CD4-positive, alpha-beta T cell (primary cell): ENCODE measurements at regions not wholly inside any gene's neighbourhood (a gene's known extent, or its start where the extent isn't known, plus 50 kb on each side); places are given as distances from the start of the nearest gene placed in this dataset.

ENCODE experiments used
- ATAC-seq: fragments of 200-7000 bp; cut with Tn5 transposase; one replicate; pipeline ENCODE4 v1.10.0; 2022; ENCODE audit warnings: mild to moderate bottlenecking; ENCODE audit not compliant: poor library complexity
- CTCF ChIA-PET: fragments of 350-600 bp; sonication (Branson Sonifier 250); formaldehyde crosslinking; loops from one replicate; lab custom pipeline; 2021; ENCODE audit warnings: antibody characterized with exemption, inconsistent platforms; lab: Charles Lee
- POLR2A ChIA-PET: fragments of 350-600 bp; sonication (Branson Sonifier 250); formaldehyde crosslinking; loops from one replicate; lab custom pipeline; 2021; ENCODE audit warnings: antibody characterized with exemption, inconsistent platforms; lab: Charles Lee
- DNase-seq, 14 experiments: peaks; one replicate each; pipeline ENCODE4 v3.0.0-alpha.2; 2013 to 2020; ENCODE audit warnings: mixed read lengths in 2 of 14
- H3K27ac ChIP-seq, 2 donors: one replicate each; pipeline versions ENCODE4 v1.5.1 to v1.7.0; 2013; ENCODE audit warnings: low read length in 2 of 2, low read depth in 1 of 2, mild to moderate bottlenecking in 1 of 2
- H3K27me3 ChIP-seq, 2 experiments: 1 replicate in 1 of 2; 2 replicates in 1 of 2; pipeline versions ENCODE4 v1.6.1 to v1.7.0; 2013; ENCODE audit warnings: low read length in 2 of 2, control low read depth in 1 of 2, mild to moderate bottlenecking in 1 of 2, moderate library complexity in 1 of 2; ENCODE audit not compliant: insufficient read depth in 2 of 2, control insufficient read depth in 1 of 2
- H3K36me3 ChIP-seq: one replicate; pipeline ENCODE4 v1.6.1; 2013; ENCODE audit warnings: low read length, control low read depth; ENCODE audit not compliant: insufficient read depth
- H3K4me1 ChIP-seq: one replicate; pipeline ENCODE4 v1.6.1; 2013; ENCODE audit warnings: low read length, control low read depth; ENCODE audit not compliant: insufficient read depth
- H3K4me3 ChIP-seq: one replicate; pipeline ENCODE4 v1.5.1; 2013; ENCODE audit warnings: mild to moderate bottlenecking, low read length, moderate library complexity
- H3K9me3 ChIP-seq, 2 experiments: 1 replicate in 1 of 2; 2 replicates in 1 of 2; pipeline versions ENCODE4 v1.6.1 to v1.7.0; 2013; ENCODE audit warnings: low read length in 2 of 2, mild to moderate bottlenecking in 2 of 2, control low read depth in 1 of 2, moderate library complexity in 1 of 2; ENCODE audit not compliant: control insufficient read depth in 1 of 2, insufficient read depth in 1 of 2
- H3K27ac Mint-ChIP-seq: one replicate; pipeline ENCODE4 v1.8.0; 2020; ENCODE audit warnings: mixed read lengths
- H3K27me3 Mint-ChIP-seq: one replicate; pipeline ENCODE4 v1.8.0; 2021; ENCODE audit warnings: mixed read lengths
- H3K36me3 Mint-ChIP-seq: one replicate; pipeline ENCODE4 v1.8.0; 2021; ENCODE audit warnings: low read depth, mixed read lengths
- H3K4me1 Mint-ChIP-seq: one replicate; pipeline ENCODE4 v1.8.0; 2021; ENCODE audit warnings: low read depth, mixed read lengths
- H3K4me3 Mint-ChIP-seq: one replicate; pipeline ENCODE4 v1.8.0; 2020; ENCODE audit warnings: mild to moderate bottlenecking, mixed read lengths
- H3K9me3 Mint-ChIP-seq: one replicate; pipeline ENCODE4 v1.8.0; 2020; ENCODE audit warnings: mixed read lengths
- intact Hi-C, 2 experiments: fragments of 100-400 bp; cut with DNase I in 1 of 2; cut with micrococcal nuclease in 1 of 2; formaldehyde crosslinking; loops; one replicate each; pipeline versions ENCODE4 v1.15.1 to v1.9.0; 2023 to 2025; cut with DNase I, micrococcal nuclease
- TF ChIP-seq, protein P1 (sequence below): fragments of 200-600 bp; IDR thresholded peaks from one replicate; pipeline ENCODE4 v1.8.0; 2022; ENCODE audit warnings: antibody characterized with exemption, mild to moderate bottlenecking

DNA sequence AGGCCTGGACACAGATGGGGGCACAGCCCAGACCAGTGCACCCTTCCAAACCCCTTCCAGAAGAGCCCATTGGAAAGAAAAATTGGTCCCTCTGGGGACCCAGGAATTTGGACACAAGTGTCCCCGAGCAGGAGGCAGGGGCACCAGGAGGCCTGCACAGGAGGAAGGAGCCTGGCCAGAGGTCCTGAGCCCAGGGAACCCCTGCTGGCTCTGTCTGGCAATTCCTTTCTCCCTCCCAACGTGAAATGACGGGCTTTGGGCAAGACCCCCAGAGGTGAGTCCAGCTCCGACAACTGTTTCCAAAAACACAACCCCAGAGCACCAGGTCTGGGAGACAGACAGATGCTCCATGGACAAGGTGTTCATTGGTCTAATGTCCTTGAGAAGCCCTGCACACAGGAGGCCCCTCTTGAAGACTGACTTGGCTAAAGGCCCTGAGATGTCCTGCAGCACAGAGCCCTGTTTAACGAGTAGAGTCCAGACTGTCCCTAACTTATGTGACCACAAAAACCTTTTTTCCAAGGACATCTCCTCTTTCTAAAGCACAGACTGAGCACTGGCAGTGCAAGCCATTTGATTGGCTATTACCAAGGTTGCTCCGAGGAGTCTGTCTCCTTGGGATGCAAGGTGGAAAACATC, 150.7 kb downstream of the OAT start:
- Mint-ChIP-seq H3K9me3 (peaks cover 10% of the 10 kb centered on the region), H3K27me3 (no peaks in the 10 kb centered on the region), H3K4me3 (no peak overlapping the region), H3K4me1 (no peaks in the 10 kb centered on the region), H3K27ac (no peak overlapping the region), H3K36me3 (no peaks in the 10 kb centered on the region)
- ChIA-PET POLR2A (no interaction called here), CTCF (no interaction called here)
- ATAC-seq = no peak
- H3K27ac ChIP-seq = no peak overlapping the region
- intact Hi-C loops = no loop called here
- H3K4me3 ChIP-seq = no peak overlapping the region
- no peaks in the 10 kb centered on the region for H3K36me3 ChIP-seq
- H3K4me1 ChIP-seq = no peaks in the 10 kb centered on the region
- TF ChIP-seq, protein P1, sequence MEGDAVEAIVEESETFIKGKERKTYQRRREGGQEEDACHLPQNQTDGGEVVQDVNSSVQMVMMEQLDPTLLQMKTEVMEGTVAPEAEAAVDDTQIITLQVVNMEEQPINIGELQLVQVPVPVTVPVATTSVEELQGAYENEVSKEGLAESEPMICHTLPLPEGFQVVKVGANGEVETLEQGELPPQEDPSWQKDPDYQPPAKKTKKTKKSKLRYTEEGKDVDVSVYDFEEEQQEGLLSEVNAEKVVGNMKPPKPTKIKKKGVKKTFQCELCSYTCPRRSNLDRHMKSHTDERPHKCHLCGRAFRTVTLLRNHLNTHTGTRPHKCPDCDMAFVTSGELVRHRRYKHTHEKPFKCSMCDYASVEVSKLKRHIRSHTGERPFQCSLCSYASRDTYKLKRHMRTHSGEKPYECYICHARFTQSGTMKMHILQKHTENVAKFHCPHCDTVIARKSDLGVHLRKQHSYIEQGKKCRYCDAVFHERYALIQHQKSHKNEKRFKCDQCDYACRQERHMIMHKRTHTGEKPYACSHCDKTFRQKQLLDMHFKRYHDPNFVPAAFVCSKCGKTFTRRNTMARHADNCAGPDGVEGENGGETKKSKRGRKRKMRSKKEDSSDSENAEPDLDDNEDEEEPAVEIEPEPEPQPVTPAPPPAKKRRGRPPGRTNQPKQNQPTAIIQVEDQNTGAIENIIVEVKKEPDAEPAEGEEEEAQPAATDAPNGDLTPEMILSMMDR = no peak
- no peaks in the 10 kb centered on the region for H3K27me3 ChIP-seq
- peaks cover 11 to 12% of the 10 kb centered on the region in 2 experiments for H3K9me3 ChIP-seq
- DNase-seq = no peak

DNA sequence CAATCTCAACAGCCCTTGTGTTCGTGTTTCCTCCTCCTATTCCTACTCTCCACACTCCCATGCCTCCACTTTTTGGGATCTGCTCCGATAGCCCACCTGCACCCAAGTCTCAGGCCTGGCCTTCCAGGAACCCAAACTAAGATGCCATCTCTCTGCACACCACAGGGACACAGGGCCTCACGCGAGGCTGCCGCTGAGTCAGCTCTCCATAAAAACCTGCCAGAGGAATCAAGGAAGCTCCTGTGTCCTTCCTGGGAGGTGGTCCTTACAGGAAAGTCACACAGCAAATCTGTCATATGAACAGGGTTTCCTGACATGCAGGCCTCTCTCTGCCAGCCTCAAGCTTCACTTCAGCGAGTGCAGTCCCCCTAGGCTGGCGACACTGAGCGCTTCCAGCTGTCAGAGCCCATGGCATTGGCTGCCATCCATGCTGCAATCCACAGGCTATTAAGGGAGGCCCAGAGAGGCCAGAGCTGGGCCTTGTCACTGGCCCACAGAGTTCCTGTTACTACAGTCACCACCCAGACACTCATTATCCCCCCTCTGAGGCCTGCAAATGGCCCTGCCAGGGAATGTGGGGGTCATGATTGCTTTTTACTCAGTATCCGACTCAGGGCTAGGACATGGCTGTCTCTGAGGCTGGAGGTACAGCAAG, 151.4 kb downstream of the OAT start:
- intact Hi-C loops = no loop called here
- Mint-ChIP-seq H3K4me3 (no peak overlapping the region), H3K27ac (no peak overlapping the region)

DNA sequence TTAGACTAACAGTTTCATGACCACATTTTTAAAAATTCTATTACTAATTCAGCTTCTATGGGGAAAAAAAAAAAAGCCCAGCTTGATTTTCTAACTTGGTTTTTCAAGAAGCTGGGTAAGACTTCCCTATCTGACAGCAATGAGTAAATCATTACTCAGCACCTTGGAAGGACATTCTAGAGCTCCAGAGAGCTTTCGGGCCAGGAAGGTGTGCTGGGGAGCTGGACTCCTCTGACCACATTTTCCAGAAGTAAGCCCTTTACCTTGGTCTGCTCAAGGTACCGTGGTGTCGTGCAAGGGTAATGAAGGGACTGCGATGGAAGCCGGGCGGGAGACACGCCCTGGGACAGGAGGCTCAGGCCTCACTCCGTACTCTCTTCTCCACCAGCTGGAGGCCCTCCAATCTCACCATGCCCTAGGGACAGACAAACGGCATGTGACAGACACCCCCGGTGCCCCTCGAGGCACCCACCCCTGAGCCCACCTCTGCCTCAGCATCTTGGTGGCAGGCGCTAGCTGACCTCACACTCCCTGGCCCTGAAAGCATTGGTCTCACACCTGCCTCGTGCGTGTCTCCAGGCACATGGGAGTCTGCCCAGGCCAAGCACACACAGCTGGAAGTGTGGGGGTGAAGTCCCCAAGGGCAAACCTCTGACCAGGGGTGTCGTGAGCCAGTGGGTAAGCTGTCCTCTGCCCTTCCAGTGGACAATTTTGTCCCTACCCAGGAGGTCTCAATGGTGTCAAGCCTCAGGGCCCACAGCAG, 152.1 kb downstream of the OAT start:
- Histone ChIP-seq H3K36me3 (no peaks in the 10 kb centered on the region), H3K9me3 (peaks cover 0 to 4% of the 10 kb centered on the region in 2 experiments), H3K4me3 (no peak overlapping the region), H3K27me3 (no peaks in the 10 kb centered on the region), H3K4me1 (no peaks in the 10 kb centered on the region), H3K27ac (no peak overlapping the region)
- no peaks in the 10 kb centered on the region for H3K27me3 Mint-ChIP-seq
- intact Hi-C loops = no loop called here
- POLR2A ChIA-PET = no interaction called here
- no peak for ATAC-seq
- H3K4me3 Mint-ChIP-seq = no peak overlapping the region
- peak in 2 of 14 experiments; percentile 18 to 30 for DNase-seq
- no peaks in the 10 kb centered on the region for H3K4me1 Mint-ChIP-seq
- no peaks in the 10 kb centered on the region for H3K36me3 Mint-ChIP-seq
- no peak overlapping the region for H3K27ac Mint-ChIP-seq
- peaks cover 5% of the 10 kb centered on the region for H3K9me3 Mint-ChIP-seq
- TF ChIP-seq, protein P1 = no peak
- CTCF ChIA-PET = no interaction called here

More for the DNA sequence above, 151.4 kb downstream of the OAT start:
- H3K9me3 ChIP-seq = peaks cover 4 to 5% of the 10 kb centered on the region in 2 experiments
- Mint-ChIP-seq H3K36me3 (no peaks in the 10 kb centered on the region), H3K4me1 (no peaks in the 10 kb centered on the region), H3K27me3 (no peaks in the 10 kb centered on the region), H3K9me3 (peaks cover 10% of the 10 kb centered on the region)
- no peaks in the 10 kb centered on the region for H3K36me3 ChIP-seq
- TF ChIP-seq, protein P1 = no peak
- no peak for DNase-seq
- POLR2A ChIA-PET = no interaction called here
- no peaks in the 10 kb centered on the region for H3K27me3 ChIP-seq
- no peaks in the 10 kb centered on the region for H3K4me1 ChIP-seq
- CTCF ChIA-PET = no interaction called here
- no peak for ATAC-seq
- no peak overlapping the region for H3K4me3 ChIP-seq
- H3K27ac ChIP-seq = no peak overlapping the region
